Type B pancreatic cell (in vitro differentiated cells): ENCODE measurements at regions not wholly inside any gene's neighbourhood (a gene's known extent, or its start where the extent isn't known, plus 50 kb on each side); places are given as distances from the start of the nearest gene placed in this dataset.

ENCODE experiments used
- DNase-seq: peaks from one replicate; pipeline ENCODE4 v3.0.0; 2021; ENCODE audit warnings: mixed read lengths; ENCODE audit not compliant: unreplicated experiment; ENCODE audit errors: extremely low spot score
- H3K27ac Mint-ChIP-seq: 2 replicates; pipeline ENCODE4 v1.8.0; 2021; ENCODE audit warnings: mild to moderate bottlenecking, mixed read lengths
- H3K27me3 Mint-ChIP-seq: 2 replicates; pipeline ENCODE4 v1.8.0; 2021; ENCODE audit warnings: mixed read lengths
- H3K36me3 Mint-ChIP-seq: 2 replicates; pipeline ENCODE4 v1.8.0; 2021; ENCODE audit warnings: mixed read lengths
- H3K4me1 Mint-ChIP-seq: one replicate; pipeline ENCODE4 v1.8.0; 2021; ENCODE audit warnings: mixed read lengths; ENCODE audit not compliant: unreplicated experiment
- H3K4me3 Mint-ChIP-seq: 2 replicates; pipeline ENCODE4 v1.8.0; 2021; ENCODE audit warnings: mild to moderate bottlenecking, mixed read lengths
- H3K9me3 Mint-ChIP-seq: 2 replicates; pipeline ENCODE4 v1.8.0; 2021; ENCODE audit warnings: mixed read lengths
- TF ChIP-seq, protein P1 (sequence below): fragments of 200-600 bp; sonication (generic); conservative IDR thresholded peaks from 2 replicates; pipeline ENCODE4 v1.5.0; 2021; ENCODE audit warnings: antibody characterized with exemption, mild to moderate bottlenecking

DNA sequence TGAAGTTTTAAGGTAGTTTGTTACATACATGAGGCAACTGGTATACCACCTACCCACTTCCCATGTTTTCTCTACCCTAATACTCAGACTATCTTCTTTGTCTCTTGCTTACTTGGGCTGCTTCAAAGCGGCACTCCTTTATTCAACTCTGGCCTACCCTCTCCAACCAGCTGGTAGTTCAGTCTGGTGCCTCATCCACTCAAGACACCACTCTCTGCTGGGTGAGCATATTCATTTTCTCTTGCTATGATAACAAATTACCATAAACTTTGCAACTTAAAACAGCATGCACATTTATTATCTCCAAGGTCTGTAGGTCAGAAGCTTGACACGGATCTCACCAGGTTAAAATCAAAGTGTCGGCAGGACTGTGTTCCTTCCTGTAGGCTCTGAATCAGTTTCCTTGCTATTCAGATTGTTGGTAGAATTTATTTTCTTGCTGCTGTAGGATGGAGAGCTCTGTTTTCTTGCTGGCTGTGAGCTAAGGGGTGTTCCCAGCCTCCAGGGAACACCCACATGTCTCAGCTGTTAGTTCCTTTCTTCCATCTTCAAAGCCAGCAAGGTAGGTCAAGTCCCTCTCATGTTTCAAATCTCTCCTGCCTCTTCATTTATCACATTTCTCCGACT is 666.0 kb downstream of the DIAPH3 start:
- peaks cover 14% of the 10 kb centered on the region for H3K4me1 Mint-ChIP-seq
- DNase-seq, result no peak
- no peaks in the 10 kb centered on the region for H3K36me3 Mint-ChIP-seq
- H3K9me3 Mint-ChIP-seq, result peaks cover 6% of the 10 kb centered on the region
- H3K27me3 Mint-ChIP-seq, result peaks cover 3% of the 10 kb centered on the region
- TF ChIP-seq, protein P1, sequence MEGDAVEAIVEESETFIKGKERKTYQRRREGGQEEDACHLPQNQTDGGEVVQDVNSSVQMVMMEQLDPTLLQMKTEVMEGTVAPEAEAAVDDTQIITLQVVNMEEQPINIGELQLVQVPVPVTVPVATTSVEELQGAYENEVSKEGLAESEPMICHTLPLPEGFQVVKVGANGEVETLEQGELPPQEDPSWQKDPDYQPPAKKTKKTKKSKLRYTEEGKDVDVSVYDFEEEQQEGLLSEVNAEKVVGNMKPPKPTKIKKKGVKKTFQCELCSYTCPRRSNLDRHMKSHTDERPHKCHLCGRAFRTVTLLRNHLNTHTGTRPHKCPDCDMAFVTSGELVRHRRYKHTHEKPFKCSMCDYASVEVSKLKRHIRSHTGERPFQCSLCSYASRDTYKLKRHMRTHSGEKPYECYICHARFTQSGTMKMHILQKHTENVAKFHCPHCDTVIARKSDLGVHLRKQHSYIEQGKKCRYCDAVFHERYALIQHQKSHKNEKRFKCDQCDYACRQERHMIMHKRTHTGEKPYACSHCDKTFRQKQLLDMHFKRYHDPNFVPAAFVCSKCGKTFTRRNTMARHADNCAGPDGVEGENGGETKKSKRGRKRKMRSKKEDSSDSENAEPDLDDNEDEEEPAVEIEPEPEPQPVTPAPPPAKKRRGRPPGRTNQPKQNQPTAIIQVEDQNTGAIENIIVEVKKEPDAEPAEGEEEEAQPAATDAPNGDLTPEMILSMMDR, result no peak
- no peak overlapping the region for H3K27ac Mint-ChIP-seq
- no peak overlapping the region for H3K4me3 Mint-ChIP-seq

DNA sequence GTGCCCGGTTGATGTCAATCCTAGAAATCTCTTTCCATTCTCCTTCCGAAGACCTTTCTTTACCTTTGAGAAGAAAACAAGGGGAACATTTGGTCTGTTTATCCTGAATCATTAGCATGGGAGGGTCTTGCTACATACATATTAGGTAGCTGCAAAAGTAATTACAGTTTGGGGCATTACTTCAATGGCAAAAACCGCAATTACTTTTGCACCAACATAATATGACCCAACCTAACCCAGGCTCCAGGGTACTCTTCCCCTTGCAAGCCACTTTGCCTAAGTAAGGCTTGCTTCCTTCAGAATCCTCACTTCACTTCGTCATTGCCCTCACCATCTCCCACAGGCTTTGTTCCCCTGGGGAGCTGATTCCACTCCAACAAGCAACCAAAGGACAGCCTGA is 662.7 kb downstream of the DIAPH3 start:
- no peak for DNase-seq
- no peaks in the 10 kb centered on the region for H3K36me3 Mint-ChIP-seq
- H3K27me3 Mint-ChIP-seq, result peaks cover 12% of the 10 kb centered on the region

DNA sequence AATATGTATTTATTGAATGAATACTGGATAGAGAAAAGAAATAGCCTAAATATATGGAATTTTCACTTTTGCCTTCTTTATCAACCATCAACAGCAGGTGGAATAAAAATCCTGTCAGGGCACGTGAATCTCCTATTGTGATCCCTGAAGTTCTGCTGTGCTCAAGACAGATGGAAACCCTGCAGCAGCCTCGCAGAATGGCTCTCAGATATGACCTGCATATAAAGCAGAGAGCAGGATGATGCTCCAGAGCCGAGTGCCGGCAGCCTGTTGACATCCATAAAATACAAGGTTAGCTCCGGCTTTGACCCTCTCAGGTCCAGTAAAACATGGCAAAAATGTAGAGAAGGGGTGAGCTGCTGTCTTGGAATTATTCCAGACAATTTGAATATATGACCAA is 659.3 kb downstream of the DIAPH3 start:
- Mint-ChIP-seq H3K4me1 (no peaks in the 10 kb centered on the region), H3K36me3 (no peaks in the 10 kb centered on the region), H3K27me3 (peaks cover 12% of the 10 kb centered on the region), H3K27ac (no peak overlapping the region), H3K4me3 (no peak overlapping the region), H3K9me3 (peaks cover 5% of the 10 kb centered on the region)
- DNase-seq, result no peak
- TF ChIP-seq, protein P1, result no peak

More for the DNA sequence above, 662.7 kb downstream of the DIAPH3 start:
- Mint-ChIP-seq H3K9me3 (peaks cover 6% of the 10 kb centered on the region), H3K27ac (no peak overlapping the region), H3K4me3 (no peak overlapping the region), H3K4me1 (peaks cover 4% of the 10 kb centered on the region)
- TF ChIP-seq, protein P1, result no peak

DNA sequence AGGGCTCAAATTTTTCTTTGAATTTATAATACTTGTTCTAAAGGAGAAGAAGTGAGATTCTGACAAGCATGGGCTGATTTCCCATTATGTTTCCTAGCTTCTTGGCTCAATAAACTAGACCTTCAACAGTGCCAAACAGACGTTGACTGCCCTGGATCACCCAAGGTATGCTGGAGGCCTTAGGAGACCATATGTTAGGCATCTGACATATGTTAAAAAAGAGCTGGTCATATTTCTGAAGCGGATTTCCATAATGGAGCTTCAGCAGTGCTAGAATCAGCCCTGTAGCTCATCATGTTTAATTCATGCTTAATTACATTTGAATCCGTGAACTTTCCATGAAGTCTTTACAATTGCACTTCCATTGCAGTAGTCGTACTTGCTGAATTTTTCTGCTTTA is 653.3 kb downstream of the DIAPH3 start:
- DNase-seq, result no peak
- H3K4me3 Mint-ChIP-seq, result no peak overlapping the region
- H3K27me3 Mint-ChIP-seq, result peaks cover 4% of the 10 kb centered on the region
- no peaks in the 10 kb centered on the region for H3K9me3 Mint-ChIP-seq
- H3K27ac Mint-ChIP-seq, result no peak overlapping the region
- TF ChIP-seq, protein P1, result no peak
- no peaks in the 10 kb centered on the region for H3K4me1 Mint-ChIP-seq
- H3K36me3 Mint-ChIP-seq, result no peaks in the 10 kb centered on the region

DNA sequence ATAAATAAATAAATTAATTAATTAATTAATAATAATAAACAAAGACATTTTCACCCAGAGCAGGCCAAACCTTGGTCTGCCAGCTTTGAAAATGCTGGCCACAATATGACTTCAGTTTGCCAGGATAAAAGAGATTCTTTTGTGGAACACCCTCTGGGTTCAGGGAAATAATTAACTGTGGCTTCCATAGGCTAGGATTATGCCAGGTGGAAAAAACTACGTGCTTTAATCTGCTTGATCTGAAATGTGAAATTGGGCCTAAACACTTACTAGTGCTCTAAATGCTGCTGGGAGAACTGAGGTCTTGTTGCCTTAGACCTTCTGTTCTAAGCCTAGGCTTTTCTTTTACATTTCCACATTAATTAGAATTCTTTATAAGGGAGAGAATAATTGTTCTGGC is 650.0 kb downstream of the DIAPH3 start:
- Mint-ChIP-seq H3K36me3 (no peaks in the 10 kb centered on the region), H3K4me1 (no peaks in the 10 kb centered on the region)

More for the DNA sequence above, 650.0 kb downstream of the DIAPH3 start:
- Mint-ChIP-seq H3K4me3 (no peak overlapping the region), H3K27me3 (peaks cover 4% of the 10 kb centered on the region), H3K9me3 (no peaks in the 10 kb centered on the region), H3K27ac (no peak overlapping the region)
- TF ChIP-seq, protein P1, result no peak
- no peak for DNase-seq
